ENCODE measurements at regions not wholly inside any gene's neighbourhood (a gene's known extent, or its start where the extent isn't known, plus 50 kb on each side); places are given as distances from the start of the nearest gene placed in this dataset.

DNA sequence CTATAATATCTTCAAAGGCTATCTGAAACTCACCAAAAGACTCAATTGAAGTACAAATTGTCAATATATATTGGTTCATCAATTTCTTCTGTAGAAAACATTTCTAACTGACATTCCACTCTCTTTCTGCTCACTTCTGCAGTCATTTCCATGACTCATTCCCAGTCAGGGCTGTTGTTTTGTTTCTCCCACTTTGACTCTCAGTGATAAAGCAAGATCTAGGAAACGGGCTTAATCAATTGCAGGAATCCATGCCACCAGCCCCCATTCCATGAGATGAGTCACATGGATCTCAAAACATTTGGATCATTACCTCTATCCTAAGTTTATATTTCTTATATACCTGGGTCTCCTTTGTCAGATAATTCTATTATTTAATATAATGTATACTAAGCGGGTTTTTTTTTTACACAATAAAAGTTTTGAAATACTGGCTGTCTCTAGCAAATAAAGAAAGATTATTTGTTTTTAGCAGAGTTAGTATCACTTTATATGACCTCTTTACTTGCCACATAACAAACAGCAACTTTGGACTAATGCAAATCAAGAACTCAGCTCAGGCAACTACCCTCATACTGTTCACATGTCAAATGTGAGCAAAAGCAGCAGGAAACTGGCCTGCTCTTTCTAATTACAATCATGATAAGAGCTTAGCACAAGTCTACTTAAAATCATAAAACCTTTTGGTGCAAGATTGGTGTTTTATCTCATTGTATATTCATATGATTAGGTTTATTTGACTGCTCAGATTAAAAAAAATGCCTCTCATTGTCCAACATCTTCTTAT is 251.1 kb upstream of the PIK3C3 start:
- ATAC-seq (no peak), DNase-seq (ENCODE audit: low spot score in 2 of 2) (no peak)
- Mint-ChIP-seq H3K4me3 (no peak overlapping the region), H3K36me3 (no peaks in the 10 kb centered on the region), H3K9me3 (peaks cover 5% of the 10 kb centered on the region), H3K4me1 (no peaks in the 10 kb centered on the region), H3K27ac (no peak overlapping the region)

- Mint-ChIP-seq H3K36me3 (no peaks in the 10 kb centered on the region), H3K4me3 (no peak overlapping the region), H3K9me3 (peaks cover 8% of the 10 kb centered on the region), H3K27ac (no peak overlapping the region), H3K4me1 (peaks cover 10% of the 10 kb centered on the region)
- DNase-seq (ENCODE audit: low spot score in 2 of 2) = no peak
- no peak for ATAC-seq
Measured at GRCh38 chr18:41700416-41700815, 254.6 kb upstream of the PIK3C3 start.

DNA sequence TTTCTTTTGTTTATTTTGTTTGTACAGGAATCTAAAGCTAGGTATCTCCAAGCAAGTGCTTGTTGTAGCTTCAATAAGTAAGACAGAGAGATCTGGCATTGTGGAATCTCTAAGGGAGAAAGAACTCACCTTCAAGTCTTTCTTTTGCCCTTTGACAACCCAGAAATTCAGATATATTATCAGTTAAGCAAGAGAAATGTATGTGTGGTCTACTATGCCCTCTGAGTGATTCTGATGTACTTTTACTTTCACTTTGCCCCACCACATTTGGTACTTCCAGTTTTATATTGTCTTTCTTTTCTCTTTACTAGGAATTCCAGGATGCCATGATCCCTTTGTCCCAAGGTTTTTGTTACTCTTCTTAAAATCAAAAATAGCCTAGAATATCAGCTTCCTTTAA is 259.6 kb upstream of the PIK3C3 start:
- peaks cover 7% of the 10 kb centered on the region for H3K9me3 Mint-ChIP-seq
- H3K36me3 Mint-ChIP-seq = no peaks in the 10 kb centered on the region
- ATAC-seq (no peak), DNase-seq (ENCODE audit: low spot score in 2 of 2) (no peak)
- H3K4me1 Mint-ChIP-seq = peaks cover 10% of the 10 kb centered on the region
- H3K27ac Mint-ChIP-seq = no peak overlapping the region
- H3K4me3 Mint-ChIP-seq = no peak overlapping the region

- Mint-ChIP-seq H3K4me3 (no peak overlapping the region), H3K36me3 (no peaks in the 10 kb centered on the region), H3K4me1 (peaks cover 10% of the 10 kb centered on the region), H3K9me3 (peaks cover 11% of the 10 kb centered on the region), H3K27ac (no peak overlapping the region)
- DNase-seq (ENCODE audit: low spot score in 2 of 2) = no peak
- no peak for ATAC-seq
Measured at GRCh38 chr18:41693008-41693407, 262.0 kb upstream of the PIK3C3 start.

DNA sequence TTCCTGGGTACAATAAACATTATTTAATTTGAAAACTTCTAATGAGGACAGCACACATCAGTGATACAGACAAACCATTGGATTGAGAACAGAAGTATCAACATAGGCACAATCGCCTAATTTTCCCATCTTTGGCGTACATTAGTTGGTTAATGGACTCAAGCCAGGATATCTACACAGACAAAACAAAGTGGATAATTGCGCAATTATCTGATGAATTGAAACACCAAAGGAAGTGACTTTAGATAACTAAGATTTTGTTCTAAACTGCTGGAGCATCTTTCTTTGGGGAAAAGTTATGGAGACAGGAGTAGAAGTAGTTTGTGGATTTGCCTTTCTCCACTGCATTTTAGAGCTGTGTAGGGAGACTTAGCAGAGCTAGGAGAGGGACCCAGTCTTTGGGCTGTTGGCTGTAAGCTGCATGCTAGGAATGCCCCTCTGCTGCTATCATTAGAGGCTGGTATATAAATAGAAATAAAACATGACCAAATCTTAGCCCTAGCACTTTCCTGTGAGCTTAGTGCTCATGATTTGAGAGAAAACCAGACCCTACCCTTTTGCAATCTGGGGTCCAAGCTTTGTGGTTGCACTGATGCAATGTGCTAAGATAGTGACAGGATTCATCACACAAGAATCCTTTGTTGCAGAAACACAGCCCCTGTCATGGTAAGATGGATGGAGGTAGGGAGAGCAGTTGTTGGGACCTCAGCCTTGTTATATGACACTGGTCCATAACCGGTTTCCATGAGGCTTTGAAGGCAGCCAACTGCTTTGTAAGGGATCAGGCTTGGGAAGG is 264.5 kb upstream of the PIK3C3 start:
- H3K36me3 Mint-ChIP-seq = no peaks in the 10 kb centered on the region
- DNase-seq (ENCODE audit: low spot score in 2 of 2) (no peak), ATAC-seq (no peak)
- no peak overlapping the region for H3K27ac Mint-ChIP-seq
- H3K4me1 Mint-ChIP-seq = peaks cover 2% of the 10 kb centered on the region
- H3K4me3 Mint-ChIP-seq = no peak overlapping the region
- peaks cover 6% of the 10 kb centered on the region for H3K9me3 Mint-ChIP-seq

DNA sequence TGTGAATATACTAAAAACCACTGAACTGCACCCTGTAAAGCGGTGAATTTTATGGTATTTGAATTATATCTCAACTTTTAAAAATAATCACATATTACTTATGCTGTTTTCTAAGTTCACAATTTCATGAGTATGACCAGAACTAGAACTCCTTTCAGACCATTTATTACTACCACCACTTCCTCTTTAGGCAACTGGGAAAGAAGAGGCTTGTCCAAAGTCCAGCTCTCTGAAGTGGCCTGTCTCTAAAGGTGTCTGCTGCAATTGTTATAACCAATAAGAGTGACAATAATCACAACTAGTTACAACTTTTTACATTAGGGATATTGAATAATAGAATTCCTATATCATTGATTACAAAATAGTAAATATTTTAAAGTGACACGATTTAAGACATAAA is 267.9 kb upstream of the PIK3C3 start:
- ATAC-seq (no peak), DNase-seq (ENCODE audit: low spot score in 2 of 2) (no peak)
- no peak overlapping the region for H3K4me3 Mint-ChIP-seq
- H3K9me3 Mint-ChIP-seq = peaks cover 4% of the 10 kb centered on the region
- no peaks in the 10 kb centered on the region for H3K36me3 Mint-ChIP-seq
- H3K27ac Mint-ChIP-seq = no peak overlapping the region
- no peaks in the 10 kb centered on the region for H3K4me1 Mint-ChIP-seq

GRCh38 chr18:41681138-41681880 is 273.7 kb upstream of the PIK3C3 start:
- Mint-ChIP-seq H3K9me3 (peaks cover 6% of the 10 kb centered on the region), H3K36me3 (no peaks in the 10 kb centered on the region), H3K4me1 (no peaks in the 10 kb centered on the region), H3K4me3 (no peak overlapping the region), H3K27ac (no peak overlapping the region)
- DNase-seq (ENCODE audit: low spot score in 2 of 2) (no peak), ATAC-seq (no peak)

DNA sequence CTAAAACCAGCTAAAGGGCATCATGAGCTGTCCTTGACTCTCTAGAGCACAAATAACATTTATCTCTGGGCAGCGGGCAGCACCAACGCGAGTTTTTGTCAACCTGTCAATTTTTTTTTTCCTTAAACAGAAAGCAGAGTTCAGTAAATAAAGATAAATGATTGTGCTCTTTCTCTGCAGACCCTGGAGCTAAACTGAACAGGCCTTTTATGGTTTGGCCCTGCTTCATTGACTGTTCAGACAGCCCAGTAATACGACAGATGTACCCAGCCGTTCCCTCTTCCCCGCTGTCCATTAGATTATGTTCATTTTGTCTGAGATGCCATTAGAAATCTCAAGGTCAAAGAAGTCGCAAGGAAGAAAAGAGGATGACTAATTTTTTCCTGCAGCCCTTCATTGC is 280.5 kb upstream of the PIK3C3 start:
- no peak for DNase-seq (ENCODE audit: low spot score in 2 of 2)
- H3K4me1 Mint-ChIP-seq = no peaks in the 10 kb centered on the region
- no peak overlapping the region for H3K27ac Mint-ChIP-seq
- no peak overlapping the region for H3K4me3 Mint-ChIP-seq
- H3K9me3 Mint-ChIP-seq = peaks cover 8% of the 10 kb centered on the region
- ATAC-seq = no peak
- no peaks in the 10 kb centered on the region for H3K36me3 Mint-ChIP-seq

DNA sequence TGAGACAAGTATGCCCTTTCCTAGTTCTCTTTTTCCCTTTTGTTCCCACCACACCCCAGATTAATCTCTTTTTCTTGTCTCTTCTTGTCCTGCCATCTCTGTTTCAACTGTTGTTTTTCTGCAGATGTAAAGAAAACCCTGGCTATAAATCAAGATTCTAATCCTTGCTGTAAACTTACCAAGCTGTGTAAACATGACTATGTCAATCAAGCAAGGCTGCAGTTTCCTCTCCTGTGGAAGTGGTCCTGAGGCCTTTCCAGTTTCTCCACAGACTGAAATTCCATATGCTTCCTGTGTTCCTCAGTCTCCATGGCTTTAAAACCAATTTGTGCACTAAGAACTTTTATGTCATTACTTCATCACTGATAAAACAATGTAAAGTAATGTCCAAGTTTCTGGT is 288.8 kb upstream of the PIK3C3 start:
- Mint-ChIP-seq H3K9me3 (peaks cover 26% of the 10 kb centered on the region), H3K27ac (no peak overlapping the region), H3K4me3 (no peak overlapping the region), H3K36me3 (no peaks in the 10 kb centered on the region), H3K4me1 (no peaks in the 10 kb centered on the region)
- DNase-seq (ENCODE audit: low spot score in 2 of 2) (no peak), ATAC-seq (no peak)

DNA sequence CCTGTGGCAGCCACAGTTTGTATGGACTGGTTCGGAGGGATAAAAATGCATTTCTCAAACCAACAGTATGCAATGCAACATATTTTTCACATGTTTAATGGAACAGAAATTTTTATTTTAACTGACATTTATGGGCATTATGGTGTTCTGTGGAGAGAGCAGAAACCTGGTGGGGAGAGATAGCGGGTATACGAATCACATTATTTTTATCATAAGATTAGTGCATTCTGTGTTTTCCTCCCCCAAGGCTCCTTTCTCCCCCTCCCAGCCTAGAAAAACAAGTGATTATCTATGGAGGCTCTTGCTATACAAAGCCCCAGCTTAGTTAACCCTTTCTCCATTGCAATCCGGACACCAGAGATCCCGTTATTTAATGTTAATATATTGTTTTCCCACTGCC is 289.8 kb upstream of the PIK3C3 start:
- no peak overlapping the region for H3K4me3 Mint-ChIP-seq
- peaks cover 25% of the 10 kb centered on the region for H3K9me3 Mint-ChIP-seq
- DNase-seq (ENCODE audit: low spot score in 2 of 2) = no peak
- H3K27ac Mint-ChIP-seq = no peak overlapping the region
- H3K4me1 Mint-ChIP-seq = no peaks in the 10 kb centered on the region
- ATAC-seq = no peak
- H3K36me3 Mint-ChIP-seq = no peaks in the 10 kb centered on the region

DNA sequence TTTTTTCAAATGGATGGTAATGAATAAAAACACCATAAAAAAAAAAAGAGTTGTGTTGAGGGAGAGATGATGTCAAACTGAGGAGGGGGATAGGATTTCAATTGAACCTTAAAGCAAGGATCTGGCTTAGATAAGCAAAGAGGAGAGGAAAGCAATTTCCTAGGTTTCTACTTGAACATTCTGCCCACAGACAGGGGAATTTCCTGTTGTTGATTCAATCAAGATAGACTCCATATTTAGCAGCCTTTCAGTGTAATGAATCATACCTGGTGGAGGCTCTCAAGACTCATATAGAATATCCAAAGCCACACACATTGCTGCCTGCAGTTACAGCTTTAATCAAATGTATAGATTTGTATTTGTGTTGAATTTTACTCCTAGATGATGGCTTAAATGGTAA is 294.4 kb upstream of the PIK3C3 start:
- H3K36me3 Mint-ChIP-seq = no peaks in the 10 kb centered on the region
- no peak for ATAC-seq
- peaks cover 22% of the 10 kb centered on the region for H3K9me3 Mint-ChIP-seq
- H3K27ac Mint-ChIP-seq = no peak overlapping the region
- H3K4me1 Mint-ChIP-seq = no peaks in the 10 kb centered on the region
- H3K4me3 Mint-ChIP-seq = no peak overlapping the region
- DNase-seq (ENCODE audit: low spot score in 2 of 2) = no peak

GRCh38 chr18:41659438-41660130 is 295.4 kb upstream of the PIK3C3 start:
- H3K36me3 Mint-ChIP-seq = no peaks in the 10 kb centered on the region
- no peak overlapping the region for H3K4me3 Mint-ChIP-seq
- ATAC-seq (no peak), DNase-seq (ENCODE audit: low spot score in 2 of 2) (no peak)
- peaks cover 24% of the 10 kb centered on the region for H3K9me3 Mint-ChIP-seq
- no peak overlapping the region for H3K27ac Mint-ChIP-seq
- H3K4me1 Mint-ChIP-seq = no peaks in the 10 kb centered on the region

- Mint-ChIP-seq H3K4me3 (no peak overlapping the region), H3K27ac (no peak overlapping the region), H3K4me1 (no peaks in the 10 kb centered on the region), H3K36me3 (no peaks in the 10 kb centered on the region), H3K9me3 (peaks cover 11% of the 10 kb centered on the region)
- ATAC-seq (no peak), DNase-seq (ENCODE audit: low spot score in 2 of 2) (no peak)
Measured at GRCh38 chr18:41657189-41657588, 297.8 kb upstream of the PIK3C3 start.

DNA sequence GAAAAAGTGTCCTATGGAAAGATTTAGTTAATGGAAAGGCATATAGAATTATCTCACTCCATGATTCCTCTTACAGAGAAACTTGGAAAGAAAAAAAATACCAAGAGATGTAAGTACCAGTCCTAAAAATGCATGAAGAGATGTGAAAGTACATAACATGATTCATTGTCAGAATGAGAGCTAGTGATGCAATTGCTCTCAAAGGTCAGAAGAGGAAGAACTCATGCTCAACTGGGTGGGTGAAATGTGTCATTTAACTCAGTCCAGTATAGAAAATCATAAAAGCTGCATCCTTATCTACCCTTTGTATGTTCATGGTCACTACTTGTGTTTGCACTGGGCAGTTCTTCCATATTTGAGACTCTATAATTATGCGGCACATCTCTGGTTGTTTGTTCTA is 300.0 kb upstream of the PIK3C3 start:
- Mint-ChIP-seq H3K36me3 (no peaks in the 10 kb centered on the region), H3K27ac (no peak overlapping the region), H3K4me1 (no peaks in the 10 kb centered on the region), H3K9me3 (peaks cover 6% of the 10 kb centered on the region), H3K4me3 (no peak overlapping the region)
- no peak for ATAC-seq
- DNase-seq (ENCODE audit: low spot score in 2 of 2) = no peak

DNA sequence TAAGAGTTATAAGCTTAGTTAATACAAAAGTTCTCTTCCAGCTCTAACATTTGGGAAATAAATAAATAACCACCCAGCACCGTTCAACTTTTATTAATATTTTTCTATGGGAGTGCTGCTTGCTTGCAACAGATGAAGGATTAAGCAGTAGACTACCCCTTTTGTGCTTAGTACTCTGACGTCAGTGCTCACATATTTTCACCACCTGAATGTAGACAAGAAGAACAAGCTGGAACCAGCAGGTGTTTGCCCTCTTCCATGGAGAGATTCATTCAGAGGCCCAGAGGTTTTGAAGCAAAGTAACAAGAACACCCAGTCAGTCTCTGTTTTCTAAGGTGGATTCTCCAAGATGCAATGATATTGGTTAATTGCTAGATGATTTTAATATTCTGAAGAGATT is 307.1 kb upstream of the PIK3C3 start:
- Mint-ChIP-seq H3K4me3 (no peak overlapping the region), H3K27ac (no peak overlapping the region), H3K36me3 (no peaks in the 10 kb centered on the region), H3K4me1 (no peaks in the 10 kb centered on the region), H3K9me3 (peaks cover 6% of the 10 kb centered on the region)
- ATAC-seq (no peak), DNase-seq (ENCODE audit: low spot score in 2 of 2) (no peak)

Measured in stimulated activated effector memory CD8-positive, alpha-beta T cell treated with anti-CD3 and anti-CD28 coated beads, Interleukin-12 subunit alpha, Interleukin-12 subunit beta, amount 100 ng/mL, for 72 hours (primary cell).